K562 (cell line): ENCODE measurements at regions not wholly inside any gene's neighbourhood (a gene's known extent, or its start where the extent isn't known, plus 50 kb on each side); places are given as distances from the start of the nearest gene placed in this dataset.
"Not testable (repeated sequence)": the region's sequence is repeated elsewhere in the genome, so short reads cannot be mapped to it uniquely, and the experiment has no call there.

Experiments used
- ATAC-seq: fragments of 200-7000 bp; cut with Tn5 transposase; 3 replicates; pipeline ENCODE4 v1.9.1; 2020; ENCODE audit warnings: moderate library complexity
- BruUV-seq: library from RNA; stranded (reverse); fragments of 400-500 nt; replicated peaks from 2 replicates; lab custom pipeline; 2021; lab: Mats Ljungman, UMichigan
- CTCF ChIA-PET: fragments of 300-600 bp; formaldehyde crosslinking; extraction: SDS; loops from one replicate; lab custom pipeline; 2021; ENCODE audit warnings: low intra/inter-chr PET ratio; lab: Yijun Ruan, JAX
- POLR2A ChIA-PET: fragments of 300-600, 350-650 bp; sonication (Branson Sonifier 250); formaldehyde crosslinking; extraction: SDS; loops from one replicate; lab custom pipeline; 2021; ENCODE audit warnings: antibody characterized with exemption, inconsistent platforms; lab: Yijun Ruan, JAX
- DNase-seq, 4 experiments: peaks; one replicate each; pipeline versions ENCODE4 v3.0.0 to v3.0.0-alpha.2; 2011 to 2018; ENCODE audit warnings: low spot score in 3 of 4, mixed read lengths in 3 of 4; ENCODE audit errors: extremely low read depth in 1 of 4
- FAIRE-seq: peaks from 2 replicates; lab custom pipeline; 2011; peaks lifted over from hg19 to GRCh38; lab: Jason Lieb, UNC
- H2AFZ ChIP-seq: 2 replicates; pipeline ENCODE4 v1.6.0; 2011; ENCODE audit warnings: low read depth, low read length, control low read depth, inconsistent platforms
- H3K27ac ChIP-seq: fragments of 200-600 bp; 3 replicates; pipeline ENCODE4 v1.8.0; 2011; ENCODE audit warnings: low read depth, mild to moderate bottlenecking, control low read depth, inconsistent platforms, low read length, moderate library complexity, mixed read lengths; ENCODE audit errors: extremely low read depth
- H3K27me3 ChIP-seq, 2 experiments: fragments of 300-600 bp in 1 of 2; 2 replicates in 1 of 2; 3 replicates in 1 of 2; pipeline versions ENCODE4 v1.6.0 to v1.8.0; 2011; ENCODE audit warnings: inconsistent platforms in 2 of 2, low read length in 2 of 2, mild to moderate bottlenecking in 1 of 2, mixed read lengths in 1 of 2, moderate library complexity in 1 of 2; ENCODE audit not compliant: control insufficient read depth in 2 of 2, insufficient read depth in 2 of 2
- H3K36me3 ChIP-seq: fragments of 300-600 bp; 3 replicates; pipeline ENCODE4 v1.8.0; 2011; ENCODE audit warnings: mild to moderate bottlenecking, low read length, inconsistent platforms; ENCODE audit not compliant: control insufficient read depth, insufficient read depth
- H3K4me1 ChIP-seq, 2 experiments: fragments of 200-600 bp in 1 of 2; replicated peaks in 1 of 2; 2 replicates in 1 of 2; 3 replicates in 1 of 2; pipeline versions ENCODE4 v1.5.1 to v1.8.0; 2011; ENCODE audit warnings: inconsistent platforms in 2 of 2, low read length in 2 of 2, mild to moderate bottlenecking in 1 of 2, mixed read lengths in 1 of 2, moderate library complexity in 1 of 2; ENCODE audit not compliant: control insufficient read depth in 2 of 2, insufficient read depth in 2 of 2
- H3K4me2 ChIP-seq: 2 replicates; pipeline ENCODE4 v1.6.1; 2011; ENCODE audit warnings: low read length, control low read depth, inconsistent platforms, mixed read lengths; ENCODE audit not compliant: insufficient read depth
- H3K4me3 ChIP-seq: fragments of 200-600 bp; sonication (generic), shearing (Covaris generic); 2 replicates; pipeline ENCODE4 v1.5.1; 2016; ENCODE audit warnings: control low read depth, inconsistent platforms
- H3K79me2 ChIP-seq: fragments of 200-600 bp; 3 replicates; pipeline ENCODE4 v1.8.0; 2011; ENCODE audit warnings: low read length, inconsistent platforms; ENCODE audit not compliant: control insufficient read depth, insufficient read depth
- H3K9ac ChIP-seq, 2 experiments: 2 replicates each; pipeline versions ENCODE4 v1.6.0 to v1.6.1; 2011; ENCODE audit warnings: low read depth in 2 of 2, low read length in 2 of 2, control low read depth in 1 of 2, inconsistent platforms in 1 of 2, mild to moderate bottlenecking in 1 of 2, mixed read lengths in 1 of 2; ENCODE audit not compliant: insufficient read depth in 1 of 2
- H3K9me1 ChIP-seq: one replicate; pipeline ENCODE4 v1.6.0; 2011; ENCODE audit warnings: inconsistent platforms, mild to moderate bottlenecking, low read length, moderate library complexity; ENCODE audit not compliant: control insufficient read depth, insufficient read depth
- H3K9me3 ChIP-seq: replicated peaks from 2 replicates; pipeline ENCODE4 v1.5.1; 2011; ENCODE audit warnings: low read depth, low read length, inconsistent platforms; ENCODE audit not compliant: control insufficient read depth, insufficient read depth
- H4K20me1 ChIP-seq: replicated peaks from 2 replicates; pipeline ENCODE4 v1.6.1; 2011; ENCODE audit warnings: low read length, inconsistent platforms, mixed read lengths; ENCODE audit not compliant: control insufficient read depth, insufficient read depth
- WGBS: fragments of 100-300 bp; shearing (Covaris generic); methylation state at CpG from one replicate; pipeline ENCODE4 v1.1.6; 2016; ENCODE audit warnings: low coverage, mixed read lengths; ENCODE audit not compliant: insufficient coverage; ENCODE audit errors: missing lambda C conversion rate; 5-methylcytosine and 5-hydroxymethylcytosine counted together
- in situ Hi-C: fragments of 300-500 bp; cut with MboI; formaldehyde crosslinking; loops from 4 replicates; pipeline ENCODE4 v1.15.0; 2018; ENCODE audit warnings: inconsistent platforms, mixed read lengths
- intact Hi-C: fragments of 100-400 bp; cut with micrococcal nuclease; formaldehyde crosslinking; loops from 2 replicates; pipeline ENCODE4 v1.14.2; 2022

GRCh38 chr17:15817861-15818260 lies 85.8 kb downstream of the TBC1D26 start:
- FAIRE-seq, in situ Hi-C loops, intact Hi-C loops, H3K9me3 ChIP-seq, CTCF ChIA-PET, H3K27ac ChIP-seq, DNase-seq, H3K79me2 ChIP-seq, POLR2A ChIA-PET, H3K4me2 ChIP-seq, H4K20me1 ChIP-seq, H3K36me3 ChIP-seq, H3K4me3 ChIP-seq, ATAC-seq, H3K9ac ChIP-seq, H3K4me1 ChIP-seq, BruUV-seq, H2AFZ ChIP-seq, H3K9me1 ChIP-seq, H3K27me3 ChIP-seq: not testable (repeated sequence)
- WGBS, result 80% methylated on average over 5 of the region's 20 CpGs

- intact Hi-C loops, H2AFZ ChIP-seq, in situ Hi-C loops, FAIRE-seq, DNase-seq, CTCF ChIA-PET, H3K9ac ChIP-seq, H3K36me3 ChIP-seq, BruUV-seq, H3K4me2 ChIP-seq, H4K20me1 ChIP-seq, H3K79me2 ChIP-seq, H3K9me3 ChIP-seq, ATAC-seq, H3K9me1 ChIP-seq, H3K4me3 ChIP-seq, H3K4me1 ChIP-seq, H3K27ac ChIP-seq, POLR2A ChIA-PET, H3K27me3 ChIP-seq: not testable (repeated sequence)
- WGBS, result 0% methylated on average over 1 of the region's 5 CpGs
Measured at GRCh38 chr17:15822280-15822679, 90.2 kb downstream of the TBC1D26 start.
